PC-9 (cell line): ENCODE measurements at regions not wholly inside any gene's neighbourhood (a gene's known extent, or its start where the extent isn't known, plus 50 kb on each side); places are given as distances from the start of the nearest gene placed in this dataset.

Experiments used
- EZH2 ChIP-seq: fragments of 200-600 bp; sonication (generic); IDR thresholded peaks from 2 replicates; pipeline ENCODE4 v1.8.0; 2017; ENCODE audit warnings: antibody characterized with exemption, low read depth
- TF ChIP-seq, protein P1 (sequence below): fragments of 200-600 bp; sonication (generic); conservative IDR thresholded peaks from 2 replicates; pipeline ENCODE4 v1.6.1; 2017; ENCODE audit warnings: mixed run types, antibody characterized with exemption, mild to moderate bottlenecking, moderate library complexity

GRCh38 chr2:47653902-47654789 is 83.4 kb upstream of the KCNK12 start:
- TF ChIP-seq, protein P1, sequence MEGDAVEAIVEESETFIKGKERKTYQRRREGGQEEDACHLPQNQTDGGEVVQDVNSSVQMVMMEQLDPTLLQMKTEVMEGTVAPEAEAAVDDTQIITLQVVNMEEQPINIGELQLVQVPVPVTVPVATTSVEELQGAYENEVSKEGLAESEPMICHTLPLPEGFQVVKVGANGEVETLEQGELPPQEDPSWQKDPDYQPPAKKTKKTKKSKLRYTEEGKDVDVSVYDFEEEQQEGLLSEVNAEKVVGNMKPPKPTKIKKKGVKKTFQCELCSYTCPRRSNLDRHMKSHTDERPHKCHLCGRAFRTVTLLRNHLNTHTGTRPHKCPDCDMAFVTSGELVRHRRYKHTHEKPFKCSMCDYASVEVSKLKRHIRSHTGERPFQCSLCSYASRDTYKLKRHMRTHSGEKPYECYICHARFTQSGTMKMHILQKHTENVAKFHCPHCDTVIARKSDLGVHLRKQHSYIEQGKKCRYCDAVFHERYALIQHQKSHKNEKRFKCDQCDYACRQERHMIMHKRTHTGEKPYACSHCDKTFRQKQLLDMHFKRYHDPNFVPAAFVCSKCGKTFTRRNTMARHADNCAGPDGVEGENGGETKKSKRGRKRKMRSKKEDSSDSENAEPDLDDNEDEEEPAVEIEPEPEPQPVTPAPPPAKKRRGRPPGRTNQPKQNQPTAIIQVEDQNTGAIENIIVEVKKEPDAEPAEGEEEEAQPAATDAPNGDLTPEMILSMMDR: peak; percentile 57; the same call in 1 of the 2 replicates
- TF ChIP-seq EZH2: no peak
